Body of pancreas (tissue), 4 donors: ENCODE measurements at regions not wholly inside any gene's neighbourhood (a gene's known extent, or its start where the extent isn't known, plus 50 kb on each side); places are given as distances from the start of the nearest gene placed in this dataset.

ENCODE experiments used
- POLR2A ChIP-seq, 3 donors: fragments of 450-650 bp; IDR thresholded peaks; one replicate each; pipeline ENCODE4 v1.6.1; 2016; ENCODE audit warnings: antibody characterized with exemption in 3 of 3, mild to moderate bottlenecking in 2 of 3
- TF ChIP-seq, protein P1 (sequence below), 7 experiments: fragments of 450-650 bp in 4 of 7; fragments of 200-600 bp in 3 of 7; sonication (generic) in 3 of 7; IDR thresholded peaks; one replicate each; pipeline ENCODE4 v1.5.1; 2016 to 2019; ENCODE audit warnings: antibody characterized with exemption in 7 of 7

- TF ChIP-seq, protein P1, sequence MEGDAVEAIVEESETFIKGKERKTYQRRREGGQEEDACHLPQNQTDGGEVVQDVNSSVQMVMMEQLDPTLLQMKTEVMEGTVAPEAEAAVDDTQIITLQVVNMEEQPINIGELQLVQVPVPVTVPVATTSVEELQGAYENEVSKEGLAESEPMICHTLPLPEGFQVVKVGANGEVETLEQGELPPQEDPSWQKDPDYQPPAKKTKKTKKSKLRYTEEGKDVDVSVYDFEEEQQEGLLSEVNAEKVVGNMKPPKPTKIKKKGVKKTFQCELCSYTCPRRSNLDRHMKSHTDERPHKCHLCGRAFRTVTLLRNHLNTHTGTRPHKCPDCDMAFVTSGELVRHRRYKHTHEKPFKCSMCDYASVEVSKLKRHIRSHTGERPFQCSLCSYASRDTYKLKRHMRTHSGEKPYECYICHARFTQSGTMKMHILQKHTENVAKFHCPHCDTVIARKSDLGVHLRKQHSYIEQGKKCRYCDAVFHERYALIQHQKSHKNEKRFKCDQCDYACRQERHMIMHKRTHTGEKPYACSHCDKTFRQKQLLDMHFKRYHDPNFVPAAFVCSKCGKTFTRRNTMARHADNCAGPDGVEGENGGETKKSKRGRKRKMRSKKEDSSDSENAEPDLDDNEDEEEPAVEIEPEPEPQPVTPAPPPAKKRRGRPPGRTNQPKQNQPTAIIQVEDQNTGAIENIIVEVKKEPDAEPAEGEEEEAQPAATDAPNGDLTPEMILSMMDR (IDR thresholded peaks at IDR 0.05), result no peak
- no peak for TF ChIP-seq POLR2A (IDR thresholded peaks at IDR 0.05)
Measured at GRCh38 chr4:125084608-125085007, 230.1 kb upstream of the FAT4 start.
